ENCODE measurements at regions not wholly inside any gene's neighbourhood (a gene's known extent, or its start where the extent isn't known, plus 50 kb on each side); places are given as distances from the start of the nearest gene placed in this dataset.
A peak's percentile ranks its signal among the peaks of the same experiment; 100 is the strongest.

GRCh38 chr5:125367702-125368101, 621.3 kb upstream of the ZNF608 start:
- no peak for DNase-seq (ENCODE audit: low read depth)
- no peak overlapping the region for H3K4me3 ChIP-seq (ENCODE audit: low read depth, low read length)

DNA sequence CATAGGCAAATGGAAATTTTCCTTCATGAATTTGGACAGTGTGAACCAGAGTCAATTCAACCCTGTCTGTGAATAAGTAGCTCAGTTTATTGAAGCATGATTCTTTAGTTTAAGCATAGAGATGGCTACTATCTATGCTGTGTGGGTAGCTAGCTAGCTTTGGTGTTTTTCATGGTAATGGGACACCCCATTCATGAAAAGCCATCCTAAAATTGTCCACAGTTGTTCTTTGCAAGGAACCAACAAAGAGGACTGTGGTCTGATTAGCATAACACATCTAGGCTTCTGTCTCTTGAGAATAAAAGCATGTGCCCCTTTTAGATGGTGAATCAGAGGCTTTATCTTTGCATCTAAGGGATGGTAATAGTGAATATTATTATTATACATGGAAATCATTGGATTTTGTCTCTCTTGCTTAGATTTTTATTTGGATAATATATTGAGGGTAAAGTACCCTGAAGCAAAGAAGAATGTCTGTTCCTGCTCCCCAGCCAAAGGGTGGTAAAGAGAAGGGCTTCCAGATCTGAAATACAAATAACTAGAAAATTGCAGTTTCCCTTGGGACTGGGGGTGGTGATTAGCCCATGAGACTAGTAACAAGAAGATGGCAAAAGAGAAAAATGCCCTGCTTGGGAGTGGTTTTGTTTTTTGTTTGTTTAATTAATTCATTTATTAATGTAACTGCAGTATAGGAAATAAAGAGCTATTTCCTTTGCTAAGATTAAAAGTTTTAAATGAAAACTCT, 624.2 kb upstream of the ZNF608 start:
- peak; percentile 14 for DNase-seq (ENCODE audit: low read depth)
- no peak overlapping the region for H3K4me3 ChIP-seq (ENCODE audit: low read depth, low read length)

DNA sequence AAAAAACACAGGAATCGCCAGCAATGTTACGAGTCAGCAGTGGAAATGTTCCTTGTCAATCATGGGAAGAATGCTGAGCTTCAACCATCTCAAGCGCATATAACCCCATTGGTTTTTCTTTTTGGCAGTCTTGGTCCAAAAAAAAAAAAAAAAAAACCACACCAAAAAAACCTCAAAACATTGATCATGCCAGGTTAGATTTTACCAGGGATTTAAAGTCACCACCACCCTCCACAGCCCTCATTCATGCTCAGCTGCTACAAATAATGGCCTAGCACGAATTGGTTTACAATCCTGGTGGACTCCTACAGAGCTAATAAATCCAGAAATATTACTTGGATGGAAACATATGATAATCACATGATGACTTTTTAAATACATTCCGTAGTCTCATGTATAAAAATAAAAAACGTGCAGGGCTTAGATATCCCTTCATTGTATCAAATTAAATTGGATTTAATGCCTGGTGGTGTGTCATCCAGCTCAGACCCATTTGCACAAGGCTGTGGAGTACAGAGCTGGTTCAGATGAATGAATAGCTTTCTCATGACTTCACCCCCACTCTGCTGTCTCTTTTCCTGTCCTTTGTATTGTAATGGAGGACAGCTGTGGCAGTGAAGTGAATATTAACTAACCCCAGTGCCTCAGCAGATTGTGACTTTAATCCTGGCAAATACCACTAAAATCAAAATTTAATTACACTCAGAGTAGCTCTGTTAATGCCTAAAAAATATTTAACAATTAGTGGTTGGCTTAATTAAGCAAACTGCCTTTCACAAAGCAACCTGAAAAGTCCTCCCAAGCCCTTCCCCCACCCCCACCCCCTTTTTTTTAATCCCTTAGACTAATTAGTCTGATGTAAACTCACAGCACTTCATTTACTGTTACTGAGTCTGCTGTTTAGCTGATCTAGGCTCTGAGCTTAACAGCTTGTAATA, 626.5 kb upstream of the ZNF608 start:
- DNase-seq (ENCODE audit: low read depth), result peak; percentile 45
- H3K4me3 ChIP-seq (ENCODE audit: low read depth, low read length), result no peak overlapping the region

- H3K4me3 ChIP-seq (ENCODE audit: low read depth, low read length), result no peak overlapping the region
- DNase-seq (ENCODE audit: low read depth), result no peak
Measured at GRCh38 chr5:125375143-125375542, 628.7 kb upstream of the ZNF608 start.

- no peak overlapping the region for H3K4me3 ChIP-seq (ENCODE audit: low read depth, low read length)
- peak; percentile 27 for DNase-seq (ENCODE audit: low read depth)
Measured at GRCh38 chr5:125376059-125376641, 629.7 kb upstream of the ZNF608 start.

DNA sequence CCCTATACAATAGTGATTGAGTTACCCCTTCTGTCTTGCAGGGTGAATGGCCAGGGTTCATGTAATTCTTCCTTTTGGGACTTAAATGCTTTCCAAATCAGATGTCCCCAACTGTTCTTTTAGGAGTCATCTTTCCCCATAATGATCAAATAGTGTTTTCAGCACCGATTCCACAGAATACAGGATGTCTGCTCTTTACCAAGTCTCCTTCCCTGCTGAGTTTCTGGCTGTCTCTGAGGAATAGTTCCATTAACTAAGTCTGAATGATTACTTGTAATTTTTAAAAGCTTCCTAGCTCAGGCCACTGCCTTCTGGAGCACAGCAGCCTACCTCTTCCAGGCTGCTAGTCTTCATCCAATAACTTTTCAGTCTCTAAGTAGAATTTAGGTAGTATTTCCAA, 630.7 kb upstream of the ZNF608 start:
- DNase-seq (ENCODE audit: low read depth), result no peak
- H3K4me3 ChIP-seq (ENCODE audit: low read depth, low read length), result no peak overlapping the region

DNA sequence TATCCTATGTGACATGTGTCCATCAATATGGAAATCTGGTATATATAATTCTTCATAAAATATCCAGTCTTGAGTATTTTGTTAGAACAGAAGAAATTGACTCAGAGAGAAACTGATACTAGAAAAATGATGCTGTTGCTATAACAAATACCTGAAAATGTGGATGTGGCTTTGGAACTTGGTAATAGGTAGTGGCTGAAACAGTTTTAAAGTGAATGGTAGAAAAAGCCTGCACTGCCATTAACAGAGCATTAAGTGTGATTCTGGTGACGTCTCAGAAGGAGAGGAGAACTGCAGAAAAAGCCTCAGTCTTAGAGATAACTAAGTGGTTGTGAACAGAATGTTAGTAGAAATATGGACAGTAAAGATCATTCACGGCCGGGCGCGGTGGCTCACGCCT, 634.9 kb upstream of the ZNF608 start:
- H3K4me3 ChIP-seq (ENCODE audit: low read depth, low read length), result no peak overlapping the region
- DNase-seq (ENCODE audit: low read depth), result no peak

DNA sequence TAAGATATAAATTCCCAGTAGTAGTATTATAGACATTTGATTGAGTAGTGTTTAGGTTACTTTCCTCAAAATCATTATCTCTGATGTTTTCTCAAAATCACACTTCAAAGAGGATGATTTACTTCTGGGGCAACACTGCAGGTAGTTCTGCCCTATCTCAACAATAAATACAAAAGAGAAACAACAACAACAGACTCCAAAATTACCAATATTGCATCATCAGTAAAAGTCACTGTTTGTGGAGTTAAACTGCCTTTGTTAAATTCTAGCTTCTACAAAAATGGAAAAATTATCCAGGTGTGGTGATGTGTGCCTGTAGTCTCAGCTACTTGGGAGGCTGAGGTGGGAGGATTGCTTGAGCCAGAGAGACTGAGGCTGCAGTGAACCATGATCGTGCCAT, 637.6 kb upstream of the ZNF608 start:
- no peak overlapping the region for H3K4me3 ChIP-seq (ENCODE audit: low read depth, low read length)
- no peak for DNase-seq (ENCODE audit: low read depth)

DNA sequence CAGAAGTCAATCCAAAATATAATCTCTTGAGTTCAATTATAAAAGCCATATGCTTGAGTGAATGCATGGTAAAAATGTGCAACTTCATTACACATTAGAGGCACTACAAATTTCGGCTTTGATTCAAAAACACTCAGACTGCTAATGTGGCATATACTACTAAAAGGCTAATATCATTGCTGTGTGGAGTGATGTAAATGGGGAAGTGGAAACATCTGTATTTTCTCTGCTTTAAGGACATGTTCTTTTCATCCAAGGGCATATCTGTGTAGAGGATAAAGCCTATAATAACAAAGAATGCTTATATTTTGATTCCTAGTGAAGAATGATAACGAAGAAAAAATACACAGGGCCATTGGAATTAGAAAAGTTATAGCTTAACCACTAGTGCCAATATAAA, 643.9 kb upstream of the ZNF608 start:
- DNase-seq (ENCODE audit: low read depth), result no peak
- no peak overlapping the region for H3K4me3 ChIP-seq (ENCODE audit: low read depth, low read length)

GRCh38 chr5:125393221-125393815, 646.9 kb upstream of the ZNF608 start:
- no peak overlapping the region for H3K4me3 ChIP-seq (ENCODE audit: low read depth, low read length)
- DNase-seq (ENCODE audit: low read depth), result no peak

DNA sequence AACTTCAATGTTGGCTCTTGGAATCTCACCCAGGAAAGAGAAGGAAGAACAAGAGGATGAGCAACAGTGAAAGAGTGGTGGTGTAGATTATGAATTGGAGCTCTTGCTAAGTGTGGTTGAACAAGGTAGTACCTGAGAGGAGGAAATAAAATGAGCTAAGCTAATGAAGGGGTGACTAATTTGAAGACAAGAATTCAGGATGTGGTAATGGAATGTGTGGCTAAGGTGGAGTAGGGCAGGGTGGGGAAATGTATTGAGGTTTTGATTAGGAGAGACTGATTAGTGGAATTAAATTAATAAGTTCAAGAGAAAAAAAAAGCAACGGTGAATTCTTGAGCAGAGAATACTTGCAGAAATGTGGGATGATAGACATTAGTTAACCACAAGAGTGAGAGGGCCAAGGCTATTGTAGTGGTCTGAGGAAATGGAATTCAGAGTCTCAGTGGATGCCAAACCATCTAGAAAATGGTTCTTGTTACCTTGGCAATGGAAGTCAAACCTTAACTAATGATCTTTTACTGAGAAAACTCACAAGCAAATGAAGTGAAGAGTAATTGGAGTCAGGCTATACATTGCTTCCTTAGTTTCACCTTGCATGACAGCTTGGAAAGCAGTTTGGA, 648.3 kb upstream of the ZNF608 start:
- no peak overlapping the region for H3K4me3 ChIP-seq (ENCODE audit: low read depth, low read length)
- no peak for DNase-seq (ENCODE audit: low read depth)

DNA sequence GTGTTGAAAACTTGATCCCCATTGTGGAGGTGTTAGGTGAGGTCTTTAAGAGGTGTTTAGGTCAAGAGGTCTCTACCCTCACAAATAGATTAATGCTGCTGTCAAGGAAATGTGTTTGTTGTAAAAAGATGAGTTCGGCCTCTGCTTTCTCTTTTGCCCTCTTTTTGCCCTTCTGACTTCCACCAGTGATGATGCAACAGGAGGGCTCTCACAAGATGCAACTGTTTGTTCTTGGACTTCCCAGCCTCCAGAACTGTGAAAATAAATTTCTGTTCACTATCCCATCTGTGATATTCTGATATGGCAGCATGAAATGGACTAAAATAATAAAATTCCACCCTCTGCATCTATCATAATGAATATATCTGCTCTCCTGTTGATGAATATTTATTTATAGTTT, 650.0 kb upstream of the ZNF608 start:
- no peak overlapping the region for H3K4me3 ChIP-seq (ENCODE audit: low read depth, low read length)
- DNase-seq (ENCODE audit: low read depth), result no peak

DNA sequence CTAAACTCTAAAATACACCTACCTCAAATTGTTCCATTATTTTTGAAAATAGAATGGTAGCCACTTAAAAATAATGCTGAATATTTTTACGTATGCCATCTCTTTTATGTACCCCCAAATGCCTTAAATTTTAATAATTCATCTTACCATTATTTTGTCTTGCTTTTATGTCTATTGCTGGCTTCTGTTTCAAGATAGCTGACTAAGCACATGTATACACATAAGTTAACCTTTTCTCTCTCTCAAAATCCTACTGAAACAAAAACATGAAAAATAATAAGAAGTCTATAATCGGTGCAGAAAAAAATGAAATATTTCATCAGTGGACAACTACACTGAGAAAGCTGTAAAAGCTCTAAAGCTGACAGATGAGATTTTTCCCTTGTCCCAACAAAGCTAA, 652.0 kb upstream of the ZNF608 start:
- DNase-seq (ENCODE audit: low read depth), result no peak
- no peak overlapping the region for H3K4me3 ChIP-seq (ENCODE audit: low read depth, low read length)

DNA sequence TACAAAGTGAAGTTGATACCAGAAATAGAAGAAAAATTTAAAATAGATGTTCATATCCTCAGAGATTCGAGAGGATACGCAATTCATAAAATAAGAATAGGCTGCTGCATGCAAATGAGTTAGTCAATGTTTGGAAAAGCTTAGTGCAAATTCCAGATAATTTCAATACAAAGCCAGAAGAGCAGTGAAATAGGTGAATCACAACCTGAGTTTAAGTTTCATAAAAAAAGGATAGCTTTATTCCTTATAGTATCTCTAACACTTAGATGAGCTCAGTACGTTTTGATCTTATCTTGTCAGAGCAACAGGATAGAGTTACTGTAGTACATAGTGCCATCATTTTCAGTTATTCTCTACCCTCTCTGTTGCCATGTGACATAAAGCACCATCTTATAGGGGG, 653.4 kb upstream of the ZNF608 start:
- H3K4me3 ChIP-seq (ENCODE audit: low read depth, low read length), result no peak overlapping the region
- no peak for DNase-seq (ENCODE audit: low read depth)

GRCh38 chr5:125401724-125402622, 655.5 kb upstream of the ZNF608 start:
- DNase-seq (ENCODE audit: low read depth), result no peak
- H3K4me3 ChIP-seq (ENCODE audit: low read depth, low read length), result no peak overlapping the region

DNA sequence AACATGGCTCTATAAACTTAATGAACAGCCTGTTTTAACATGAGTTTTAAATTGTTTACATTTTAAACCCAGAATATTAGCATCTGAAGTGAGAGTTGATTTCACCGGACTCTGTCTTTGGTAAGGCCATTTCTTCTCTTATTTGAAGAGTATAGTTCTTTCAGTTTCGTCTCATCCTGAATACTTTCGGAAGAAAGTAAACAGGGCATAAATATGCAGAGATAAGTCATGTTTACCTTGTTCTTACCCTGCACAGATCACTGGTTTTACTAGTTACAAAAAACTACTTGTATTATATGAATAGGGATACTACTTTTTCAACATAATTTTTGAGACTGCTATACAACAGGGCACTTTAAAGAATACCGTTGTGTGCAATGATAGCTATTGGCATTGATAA, 656.3 kb upstream of the ZNF608 start:
- H3K4me3 ChIP-seq (ENCODE audit: low read depth, low read length), result no peak overlapping the region
- no peak for DNase-seq (ENCODE audit: low read depth)

DNA sequence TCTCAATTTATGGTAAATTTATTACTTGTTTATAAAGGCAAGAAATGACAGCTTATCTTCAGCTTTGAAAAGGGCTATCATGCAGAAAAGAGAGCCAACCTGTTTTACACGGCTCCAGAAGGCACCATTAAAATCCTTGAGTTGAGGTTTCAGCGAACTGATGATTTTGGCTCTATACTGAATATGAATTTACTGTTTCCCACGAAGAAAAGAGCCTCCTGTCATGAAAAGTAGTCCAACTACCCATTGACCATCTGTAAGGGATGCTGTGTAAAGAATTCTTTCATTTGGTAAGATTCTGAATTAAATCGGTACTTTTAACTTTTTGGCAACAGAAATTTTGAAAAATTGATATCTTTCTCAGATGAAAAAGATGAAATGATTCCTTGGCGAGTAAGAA, 657.6 kb upstream of the ZNF608 start:
- DNase-seq (ENCODE audit: low read depth), result no peak
- no peak overlapping the region for H3K4me3 ChIP-seq (ENCODE audit: low read depth, low read length)

GRCh38 chr5:125408448-125409233, 662.2 kb upstream of the ZNF608 start:
- no peak overlapping the region for H3K4me3 ChIP-seq (ENCODE audit: low read depth, low read length)
- DNase-seq (ENCODE audit: low read depth), result peak; percentile 88

All from skeletal muscle cell (primary cell).